K562 (cell line): ENCODE measurements at regions not wholly inside any gene's neighbourhood (a gene's known extent, or its start where the extent isn't known, plus 50 kb on each side); places are given as distances from the start of the nearest gene placed in this dataset.

Experiments used
- ATAC-seq: fragments of 200-7000 bp; cut with Tn5 transposase; 3 replicates; pipeline ENCODE4 v1.9.1; 2020; ENCODE audit warnings: moderate library complexity
- BruUV-seq: library from RNA; stranded (reverse); fragments of 400-500 nt; replicated peaks from 2 replicates; lab custom pipeline; 2021; lab: Mats Ljungman, UMichigan
- CTCF ChIA-PET: fragments of 300-600 bp; formaldehyde crosslinking; extraction: SDS; loops from one replicate; lab custom pipeline; 2021; ENCODE audit warnings: low intra/inter-chr PET ratio; lab: Yijun Ruan, JAX
- POLR2A ChIA-PET: fragments of 300-600, 350-650 bp; sonication (Branson Sonifier 250); formaldehyde crosslinking; extraction: SDS; loops from one replicate; lab custom pipeline; 2021; ENCODE audit warnings: antibody characterized with exemption, inconsistent platforms; lab: Yijun Ruan, JAX
- DNase-seq, 4 experiments: peaks; one replicate each; pipeline versions ENCODE4 v3.0.0 to v3.0.0-alpha.2; 2011 to 2018; ENCODE audit warnings: low spot score in 3 of 4, mixed read lengths in 3 of 4; ENCODE audit errors: extremely low read depth in 1 of 4
- FAIRE-seq: peaks from 2 replicates; lab custom pipeline; 2011; peaks lifted over from hg19 to GRCh38; lab: Jason Lieb, UNC
- H2AFZ ChIP-seq: 2 replicates; pipeline ENCODE4 v1.6.0; 2011; ENCODE audit warnings: low read depth, low read length, control low read depth, inconsistent platforms
- H3K27ac ChIP-seq: fragments of 200-600 bp; 3 replicates; pipeline ENCODE4 v1.8.0; 2011; ENCODE audit warnings: low read depth, mild to moderate bottlenecking, control low read depth, inconsistent platforms, low read length, moderate library complexity, mixed read lengths; ENCODE audit errors: extremely low read depth
- H3K27me3 ChIP-seq, 2 experiments: fragments of 300-600 bp in 1 of 2; 2 replicates in 1 of 2; 3 replicates in 1 of 2; pipeline versions ENCODE4 v1.6.0 to v1.8.0; 2011; ENCODE audit warnings: inconsistent platforms in 2 of 2, low read length in 2 of 2, mild to moderate bottlenecking in 1 of 2, mixed read lengths in 1 of 2, moderate library complexity in 1 of 2; ENCODE audit not compliant: control insufficient read depth in 2 of 2, insufficient read depth in 2 of 2
- H3K36me3 ChIP-seq: fragments of 300-600 bp; 3 replicates; pipeline ENCODE4 v1.8.0; 2011; ENCODE audit warnings: mild to moderate bottlenecking, low read length, inconsistent platforms; ENCODE audit not compliant: control insufficient read depth, insufficient read depth
- H3K4me1 ChIP-seq, 2 experiments: fragments of 200-600 bp in 1 of 2; replicated peaks in 1 of 2; 2 replicates in 1 of 2; 3 replicates in 1 of 2; pipeline versions ENCODE4 v1.5.1 to v1.8.0; 2011; ENCODE audit warnings: inconsistent platforms in 2 of 2, low read length in 2 of 2, mild to moderate bottlenecking in 1 of 2, mixed read lengths in 1 of 2, moderate library complexity in 1 of 2; ENCODE audit not compliant: control insufficient read depth in 2 of 2, insufficient read depth in 2 of 2
- H3K4me2 ChIP-seq: 2 replicates; pipeline ENCODE4 v1.6.1; 2011; ENCODE audit warnings: low read length, control low read depth, inconsistent platforms, mixed read lengths; ENCODE audit not compliant: insufficient read depth
- H3K4me3 ChIP-seq: fragments of 200-600 bp; sonication (generic), shearing (Covaris generic); 2 replicates; pipeline ENCODE4 v1.5.1; 2016; ENCODE audit warnings: control low read depth, inconsistent platforms
- H3K79me2 ChIP-seq: fragments of 200-600 bp; 3 replicates; pipeline ENCODE4 v1.8.0; 2011; ENCODE audit warnings: low read length, inconsistent platforms; ENCODE audit not compliant: control insufficient read depth, insufficient read depth
- H3K9ac ChIP-seq, 2 experiments: 2 replicates each; pipeline versions ENCODE4 v1.6.0 to v1.6.1; 2011; ENCODE audit warnings: low read depth in 2 of 2, low read length in 2 of 2, control low read depth in 1 of 2, inconsistent platforms in 1 of 2, mild to moderate bottlenecking in 1 of 2, mixed read lengths in 1 of 2; ENCODE audit not compliant: insufficient read depth in 1 of 2
- H3K9me1 ChIP-seq: one replicate; pipeline ENCODE4 v1.6.0; 2011; ENCODE audit warnings: inconsistent platforms, mild to moderate bottlenecking, low read length, moderate library complexity; ENCODE audit not compliant: control insufficient read depth, insufficient read depth
- H3K9me3 ChIP-seq: replicated peaks from 2 replicates; pipeline ENCODE4 v1.5.1; 2011; ENCODE audit warnings: low read depth, low read length, inconsistent platforms; ENCODE audit not compliant: control insufficient read depth, insufficient read depth
- H4K20me1 ChIP-seq: replicated peaks from 2 replicates; pipeline ENCODE4 v1.6.1; 2011; ENCODE audit warnings: low read length, inconsistent platforms, mixed read lengths; ENCODE audit not compliant: control insufficient read depth, insufficient read depth
- ARID4B ChIP-seq: sonication (generic); formaldehyde crosslinking; IDR thresholded peaks from 2 replicates; pipeline ENCODE4 v1.8.0; 2022; ENCODE audit warnings: mild to moderate bottlenecking, missing genetic modification reagents
- DACH1 ChIP-seq: fragments of 450-650 bp; IDR thresholded peaks from 2 replicates; pipeline ENCODE4 v1.6.1; 2018; ENCODE audit not compliant: partially characterized antibody
- DPF2 ChIP-seq: fragments of 450-650 bp; IDR thresholded peaks from 2 replicates; pipeline ENCODE4 v1.6.1; 2016
- FOXK2 ChIP-seq, 2 experiments: fragments of 450-650 bp; IDR thresholded peaks in 1 of 2; conservative IDR thresholded peaks in 1 of 2; 2 replicates each; pipeline ENCODE4 v1.6.1; 2016; ENCODE audit warnings: low read depth in 2 of 2, mild to moderate bottlenecking in 1 of 2
- GTF2E2 ChIP-seq: fragments of 200-800 bp; sonication (Bioruptor generic); IDR thresholded peaks from 2 replicates; pipeline ENCODE4 v1.6.1; 2016; ENCODE audit warnings: missing genetic modification characterization, missing compliant biosample characterization
- KAT7 ChIP-seq: sonication (generic); formaldehyde crosslinking; IDR thresholded peaks from 2 replicates; pipeline ENCODE4 v1.8.0; 2022; ENCODE audit warnings: missing genetic modification reagents, mild to moderate bottlenecking, borderline replicate concordance
- KAT8 ChIP-seq: fragments of 450-650 bp; IDR thresholded peaks from 2 replicates; pipeline ENCODE4 v1.6.1; 2016; ENCODE audit warnings: low read depth, mild to moderate bottlenecking
- KHSRP ChIP-seq: fragments of 450-650 bp; IDR thresholded peaks from 2 replicates; pipeline ENCODE4 v1.6.1; 2017
- MAFF ChIP-seq: IDR thresholded peaks from 2 replicates; pipeline ENCODE4 v1.6.1; 2012; ENCODE audit warnings: low read length, improper control_type of control experiment
- RFX5 ChIP-seq: IDR thresholded peaks from 2 replicates; pipeline ENCODE4 v1.6.1; 2011; ENCODE audit warnings: low read depth, mild to moderate bottlenecking, improper control_type of control experiment, low read length
- SIN3B ChIP-seq: fragments of 450-650 bp; IDR thresholded peaks from 2 replicates; pipeline ENCODE4 v1.6.1; 2017; ENCODE audit warnings: low read depth, mild to moderate bottlenecking, moderate library complexity
- TFE3 ChIP-seq: fragments of 450-650 bp; formaldehyde crosslinking; IDR thresholded peaks from 2 replicates; pipeline ENCODE4 v1.4.0; 2020; ENCODE audit warnings: mild to moderate bottlenecking, mixed read lengths
- U2AF2 ChIP-seq: fragments of 200-400 bp; formaldehyde crosslinking; optimal IDR thresholded peaks from 2 replicates; pipeline ENCODE3; 2017; ENCODE audit warnings: low read depth, mild to moderate bottlenecking, low read length
- ZNF146 ChIP-seq: IDR thresholded peaks from one replicate; pipeline ENCODE4 v1.6.1; 2018; ENCODE audit warnings: missing compliant biosample characterization; ENCODE audit not compliant: unreplicated experiment
- ZNF232 ChIP-seq: sonication (generic); formaldehyde crosslinking; IDR thresholded peaks from 2 replicates; pipeline ENCODE4 v1.8.0; 2022; ENCODE audit warnings: mild to moderate bottlenecking, missing genetic modification reagents
- ZNF445 ChIP-seq: fragments of 250-450 bp; sonication (Bioruptor Pico); IDR thresholded peaks from 2 replicates; pipeline ENCODE4 v1.4.0; 2020; ENCODE audit warnings: low read depth, mild to moderate bottlenecking, moderate library complexity
- ZNF695 ChIP-seq: fragments of 450-650 bp; formaldehyde crosslinking; IDR thresholded peaks from 2 replicates; pipeline ENCODE4 v1.4.0; 2020; ENCODE audit warnings: mild to moderate bottlenecking, moderate library complexity
- ZNF764 ChIP-seq: fragments of 250-450 bp; sonication (Bioruptor Pico); IDR thresholded peaks from 2 replicates; pipeline ENCODE4 v1.4.0; 2020; ENCODE audit warnings: low read depth, mild to moderate bottlenecking, moderate library complexity
- WGBS: fragments of 100-300 bp; shearing (Covaris generic); methylation state at CpG from one replicate; pipeline ENCODE4 v1.1.6; 2016; ENCODE audit warnings: low coverage, mixed read lengths; ENCODE audit not compliant: insufficient coverage; ENCODE audit errors: missing lambda C conversion rate; 5-methylcytosine and 5-hydroxymethylcytosine counted together
- in situ Hi-C: fragments of 300-500 bp; cut with MboI; formaldehyde crosslinking; loops from 4 replicates; pipeline ENCODE4 v1.15.0; 2018; ENCODE audit warnings: inconsistent platforms, mixed read lengths
- intact Hi-C: fragments of 100-400 bp; cut with micrococcal nuclease; formaldehyde crosslinking; loops from 2 replicates; pipeline ENCODE4 v1.14.2; 2022

- POLR2A ChIA-PET = interaction anchor here (0.6 kb wide), 1 partner anchor 36 kb away, joined by 3 read pairs; no protein-coding TSS in a partner anchor
- Histone ChIP-seq H3K27ac (no peak overlapping the region), H4K20me1 (peaks cover 5% of the 10 kb centered on the region; the same call in 1 of the 2 replicates)
- WGBS = 3% methylated on average over 4 of the region's 6 CpGs
- TF ChIP-seq DACH1 = no peak
- no peak for TF ChIP-seq ZNF764
- no peak for TF ChIP-seq TFE3 (CRISPR knock-in tag)
- TF ChIP-seq ZNF146 (CRISPR knock-in tag) = no peak
- no peak for TF ChIP-seq KHSRP
- no peak for TF ChIP-seq FOXK2 (conservative IDR thresholded peaks at IDR 0.05 in 1 of 2, IDR thresholded peaks at IDR 0.05 in 1 of 2; ENCODE audit: low read depth in 2 of 2)
- TF ChIP-seq ZNF232 (CRISPR knock-in tag) = no peak
- no peak for TF ChIP-seq GTF2E2 (tag)
- no peak for TF ChIP-seq U2AF2
- no peak for TF ChIP-seq SIN3B
- TF ChIP-seq ZNF445 (CRISPR knock-in tag) = no peak
- TF ChIP-seq DPF2 = no peak
- no peak for TF ChIP-seq ARID4B
- no peak for TF ChIP-seq RFX5
- no peak for TF ChIP-seq KAT8
- TF ChIP-seq ZNF695 (CRISPR knock-in tag) = no peak
- TF ChIP-seq MAFF = no peak
- no peak for TF ChIP-seq KAT7 (CRISPR knock-in tag)
- TF ChIP-seq, all 486 proteins: peak for 0
- Histone ChIP-seq H3K9ac (no peak overlapping the region), H2AFZ (no peak overlapping the region), H3K4me2 (no peak overlapping the region), H3K4me3 (no peak overlapping the region), H3K79me2 (no peaks in the 10 kb centered on the region), H3K27me3 (peaks cover 6 to 45% of the 10 kb centered on the region in 2 experiments), H3K4me1 (no peaks in the 10 kb centered on the region; a peak in 1 of 5 replicates), H3K9me3 (no peaks in the 10 kb centered on the region), H3K36me3 (no peaks in the 10 kb centered on the region), H3K9me1 (no peaks in the 10 kb centered on the region)
- CTCF ChIA-PET = no interaction called here
- FAIRE-seq (no peak), DNase-seq (no peak), ATAC-seq (no peak)
- in situ Hi-C loops = no loop called here
- intact Hi-C loops = no loop called here
- BruUV-seq = no TSS peak
These were observed 74.3 kb upstream of the CRHR1 start for GRCh38 chr17:45709728-45710288.
